Thyroid gland (tissue), 4 donors: ENCODE measurements at regions not wholly inside any gene's neighbourhood (a gene's known extent, or its start where the extent isn't known, plus 50 kb on each side); places are given as distances from the start of the nearest gene placed in this dataset.

Experiments
- DNase-seq, 2 donors: peaks; one replicate each; pipeline ENCODE4 v3.0.0-alpha.2; 2019
- H3K27ac ChIP-seq, 3 donors: fragments of 200-600 bp; sonication (generic); 1 replicate in 2 of 3; 2 replicates in 1 of 3; pipeline ENCODE4 v1.5.1; 2016 to 2019; ENCODE audit warnings: mild to moderate bottlenecking in 1 of 3, moderate library complexity in 1 of 3
- H3K27me3 ChIP-seq: fragments of 200-600 bp; sonication (generic); one replicate; pipeline ENCODE4 v1.5.1; 2019
- H3K36me3 ChIP-seq, 2 donors: fragments of 200-600 bp; sonication (generic); one replicate each; pipeline ENCODE4 v1.5.1; 2016 to 2019
- H3K4me1 ChIP-seq, 2 donors: fragments of 200-600 bp; sonication (generic); one replicate each; pipeline ENCODE4 v1.5.1; 2017 to 2019
- H3K4me3 ChIP-seq, 3 donors: fragments of 200-600 bp; sonication (generic); replicated peaks in 1 of 3; 1 replicate in 2 of 3; 2 replicates in 1 of 3; pipeline ENCODE4 v1.5.1; 2016; ENCODE audit warnings: mild to moderate bottlenecking in 1 of 3
- H3K9me3 ChIP-seq: fragments of 200-600 bp; sonication (generic); one replicate; pipeline ENCODE4 v1.5.1; 2017
- POLR2A ChIP-seq, 2 donors: fragments of 450-650 bp; IDR thresholded peaks; one replicate each; pipeline ENCODE4 v1.6.1; 2017; ENCODE audit warnings: antibody characterized with exemption in 2 of 2, mild to moderate bottlenecking in 2 of 2, moderate library complexity in 1 of 2
- WGBS, 2 donors: methylation state at CpG; one replicate each; pipeline ENCODE4 v1.1.5; 2017; 5-methylcytosine and 5-hydroxymethylcytosine counted together
- intact Hi-C: fragments of 100-400 bp; cut with DNase I; formaldehyde crosslinking; loops from one replicate; pipeline ENCODE4 v1.15.1; 2023
- TF ChIP-seq, protein P1 (sequence below), 6 experiments: fragments of 200-600 bp in 3 of 6; fragments of 450-650 bp in 3 of 6; sonication (generic) in 3 of 6; IDR thresholded peaks; one replicate each; pipeline ENCODE4 v1.5.1; 2016 to 2019; ENCODE audit warnings: antibody characterized with exemption in 6 of 6, mild to moderate bottlenecking in 2 of 6, inconsistent platforms in 1 of 6, moderate library complexity in 1 of 6

DNA sequence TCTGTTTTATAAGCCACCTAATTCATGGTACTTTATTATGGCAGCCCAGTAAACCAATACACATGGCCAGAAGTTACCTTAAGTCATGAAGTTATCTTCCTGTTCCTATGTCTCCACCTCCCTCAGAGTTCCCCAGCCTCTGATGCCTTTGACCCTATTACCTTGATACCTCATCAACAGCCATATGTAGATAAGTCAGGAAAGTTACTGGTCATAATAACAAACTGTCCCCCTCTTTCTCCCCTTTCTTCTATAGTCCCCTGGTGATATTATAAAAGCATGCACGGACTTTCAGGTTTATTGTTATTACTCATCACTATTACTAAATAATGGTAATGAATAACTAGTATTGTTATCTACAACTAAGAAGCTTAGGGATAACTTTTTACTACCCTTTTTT is 168.9 kb upstream of the FER start:
- intact Hi-C loops, result no loop called here
- Histone ChIP-seq H3K9me3 (no peaks in the 10 kb centered on the region), H3K4me1 (no peaks in the 10 kb centered on the region), H3K27ac (no peak overlapping the region), H3K4me3 (no peak overlapping the region), H3K27me3 (no peaks in the 10 kb centered on the region), H3K36me3 (no peaks in the 10 kb centered on the region)
- DNase-seq, result no peak
- TF ChIP-seq POLR2A (IDR thresholded peaks at IDR 0.05), result no peak
- 93 to 96% methylated on average over 1 of the region's 1 CpG for WGBS, 2 donors

DNA sequence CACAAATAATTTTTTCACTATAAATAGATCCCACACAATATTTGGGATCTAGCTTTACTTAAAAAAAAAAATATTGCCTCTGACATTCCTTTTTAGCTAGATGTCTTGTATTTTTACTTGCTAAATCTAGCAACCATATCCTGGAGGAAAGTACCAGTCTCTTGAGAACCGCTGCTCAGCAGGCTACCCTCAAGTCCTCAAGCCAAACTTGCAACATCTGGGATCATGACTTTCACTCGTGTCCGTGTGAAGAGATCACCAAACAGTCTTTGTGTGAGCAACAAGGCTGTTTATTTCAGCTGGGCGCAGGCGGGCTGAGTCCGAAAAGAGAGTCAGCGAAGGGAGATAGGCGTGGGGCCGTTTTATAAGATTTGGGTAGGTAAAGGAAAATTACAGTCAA is 180.3 kb upstream of the FER start:
- no peak for DNase-seq
- Histone ChIP-seq H3K4me3 (no peak overlapping the region), H3K4me1 (no peaks in the 10 kb centered on the region), H3K36me3 (no peaks in the 10 kb centered on the region), H3K27ac (no peak overlapping the region), H3K9me3 (no peaks in the 10 kb centered on the region), H3K27me3 (no peaks in the 10 kb centered on the region)
- WGBS, 2 donors, result 82 to 89% methylated on average over 9 of the region's 9 CpGs
- intact Hi-C loops, result no loop called here
- TF ChIP-seq, protein P1, sequence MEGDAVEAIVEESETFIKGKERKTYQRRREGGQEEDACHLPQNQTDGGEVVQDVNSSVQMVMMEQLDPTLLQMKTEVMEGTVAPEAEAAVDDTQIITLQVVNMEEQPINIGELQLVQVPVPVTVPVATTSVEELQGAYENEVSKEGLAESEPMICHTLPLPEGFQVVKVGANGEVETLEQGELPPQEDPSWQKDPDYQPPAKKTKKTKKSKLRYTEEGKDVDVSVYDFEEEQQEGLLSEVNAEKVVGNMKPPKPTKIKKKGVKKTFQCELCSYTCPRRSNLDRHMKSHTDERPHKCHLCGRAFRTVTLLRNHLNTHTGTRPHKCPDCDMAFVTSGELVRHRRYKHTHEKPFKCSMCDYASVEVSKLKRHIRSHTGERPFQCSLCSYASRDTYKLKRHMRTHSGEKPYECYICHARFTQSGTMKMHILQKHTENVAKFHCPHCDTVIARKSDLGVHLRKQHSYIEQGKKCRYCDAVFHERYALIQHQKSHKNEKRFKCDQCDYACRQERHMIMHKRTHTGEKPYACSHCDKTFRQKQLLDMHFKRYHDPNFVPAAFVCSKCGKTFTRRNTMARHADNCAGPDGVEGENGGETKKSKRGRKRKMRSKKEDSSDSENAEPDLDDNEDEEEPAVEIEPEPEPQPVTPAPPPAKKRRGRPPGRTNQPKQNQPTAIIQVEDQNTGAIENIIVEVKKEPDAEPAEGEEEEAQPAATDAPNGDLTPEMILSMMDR (IDR thresholded peaks at IDR 0.05), result no peak
- no peak for TF ChIP-seq POLR2A (IDR thresholded peaks at IDR 0.05)

DNA sequence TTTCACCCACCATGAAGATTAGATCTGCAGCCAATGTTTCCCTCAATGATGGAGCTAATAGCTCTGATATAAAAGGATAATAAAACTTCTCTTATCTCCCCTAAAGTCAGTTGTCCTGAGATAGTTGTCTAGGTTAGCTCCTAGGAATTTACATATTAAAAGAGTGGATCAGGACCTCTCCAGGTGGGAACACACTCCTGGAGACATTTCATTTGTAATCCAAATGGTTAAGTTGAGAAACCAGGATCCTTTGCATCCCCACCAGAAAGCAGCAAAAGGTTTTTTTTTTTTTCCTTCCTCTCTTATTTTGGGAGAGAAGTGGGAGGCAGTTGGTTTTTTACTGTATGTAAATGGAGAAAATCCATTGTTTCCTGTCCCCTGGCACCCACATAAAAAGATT is 182.5 kb upstream of the FBXL17 start:
- TF ChIP-seq POLR2A (IDR thresholded peaks at IDR 0.05), result no peak
- TF ChIP-seq, protein P1 (IDR thresholded peaks at IDR 0.05), result no peak
- intact Hi-C loops, result no loop called here
- no peak for DNase-seq

DNA sequence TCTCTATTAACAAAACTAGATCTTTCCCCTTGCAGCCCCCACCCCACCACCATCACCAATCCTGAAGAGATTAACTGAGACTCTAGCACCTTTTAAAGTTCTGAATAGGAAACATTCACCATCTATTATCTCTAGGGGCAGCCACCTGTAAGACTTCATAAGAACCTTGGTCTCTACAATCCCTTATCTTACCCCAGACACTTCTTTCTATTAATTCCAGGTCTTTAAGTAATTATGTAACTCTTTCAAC is 180.2 kb upstream of the FBXL17 start:
- H3K36me3 ChIP-seq, result no peaks in the 10 kb centered on the region
- no peak for TF ChIP-seq POLR2A (IDR thresholded peaks at IDR 0.05)
- TF ChIP-seq, protein P1 (IDR thresholded peaks at IDR 0.05), result no peak
- no peaks in the 10 kb centered on the region for H3K4me1 ChIP-seq
- no peaks in the 10 kb centered on the region for H3K9me3 ChIP-seq
- no peaks in the 10 kb centered on the region for H3K27me3 ChIP-seq
- intact Hi-C loops, result no loop called here
- H3K4me3 ChIP-seq, result no peak overlapping the region
- no peak for DNase-seq
- H3K27ac ChIP-seq, result no peak overlapping the region

More for the DNA sequence above, 182.5 kb upstream of the FBXL17 start:
- Histone ChIP-seq H3K36me3 (no peaks in the 10 kb centered on the region), H3K4me1 (no peaks in the 10 kb centered on the region), H3K27ac (no peak overlapping the region), H3K9me3 (no peaks in the 10 kb centered on the region), H3K4me3 (no peak overlapping the region), H3K27me3 (no peaks in the 10 kb centered on the region)

DNA sequence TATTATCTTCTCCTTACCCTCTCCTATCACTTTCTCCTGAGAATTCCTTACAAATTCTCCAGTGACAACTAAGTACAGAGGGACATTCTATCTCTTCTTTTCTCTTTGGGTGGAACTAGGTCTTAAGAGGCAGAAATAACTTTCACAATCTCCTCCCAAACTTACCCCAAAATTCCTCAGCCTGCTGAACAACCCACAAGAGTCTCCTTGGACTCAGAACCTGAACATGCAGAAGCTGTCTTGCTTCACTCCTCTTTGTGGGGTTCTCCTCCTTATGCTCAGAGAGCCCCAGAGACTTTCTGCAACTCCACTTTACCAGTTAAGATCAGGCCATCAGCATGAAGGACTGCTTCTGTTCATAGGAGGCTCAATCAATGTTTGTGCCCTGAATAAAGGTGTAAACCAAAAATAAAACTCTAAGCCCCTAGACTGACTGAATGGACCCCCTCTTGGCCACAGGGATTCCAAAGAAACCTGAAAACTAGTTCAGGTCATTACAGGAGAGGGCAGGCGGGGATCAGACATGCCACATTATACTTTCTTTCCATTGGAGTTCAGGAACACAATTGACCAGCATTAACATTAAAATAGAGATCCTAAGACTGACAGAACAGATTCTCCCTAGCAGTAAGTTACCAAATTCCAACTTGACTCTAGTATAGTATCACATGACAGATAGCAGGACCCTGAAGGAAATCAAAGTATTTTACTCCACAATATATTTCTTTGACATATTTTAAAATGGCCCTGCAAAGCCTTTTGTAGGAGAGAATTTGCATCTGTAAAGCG is 179.7 kb upstream of the FBXL17 start:
- Histone ChIP-seq H3K4me3 (no peak overlapping the region), H3K27ac (no peak overlapping the region), H3K36me3 (no peaks in the 10 kb centered on the region), H3K9me3 (no peaks in the 10 kb centered on the region), H3K4me1 (no peaks in the 10 kb centered on the region), H3K27me3 (no peaks in the 10 kb centered on the region)
- intact Hi-C loops, result no loop called here
- DNase-seq, result no peak
- 89 to 90% methylated on average over 2 of the region's 2 CpGs for WGBS, 2 donors
- TF ChIP-seq POLR2A (IDR thresholded peaks at IDR 0.05), result no peak
- TF ChIP-seq, protein P1 (IDR thresholded peaks at IDR 0.05), result no peak

- no peaks in the 10 kb centered on the region for H3K9me3 ChIP-seq
- TF ChIP-seq POLR2A (IDR thresholded peaks at IDR 0.05), result no peak
- TF ChIP-seq, protein P1 (IDR thresholded peaks at IDR 0.05), result no peak
- no peaks in the 10 kb centered on the region for H3K4me1 ChIP-seq
- H3K36me3 ChIP-seq, result no peaks in the 10 kb centered on the region
- no peak overlapping the region for H3K4me3 ChIP-seq
- no peak overlapping the region for H3K27ac ChIP-seq
- WGBS, 2 donors, result 52 to 70% methylated on average over 1 of the region's 1 CpG
- no peaks in the 10 kb centered on the region for H3K27me3 ChIP-seq
- no peak for DNase-seq
- intact Hi-C loops, result no loop called here
Observed at GRCh38 chr5:108560581-108560980, 178.7 kb upstream of the FBXL17 start.
